HCT116 (cell line): ENCODE measurements at regions not wholly inside any gene's neighbourhood (a gene's known extent, or its start where the extent isn't known, plus 50 kb on each side); places are given as distances from the start of the nearest gene placed in this dataset.

Experiments used
- EZH2 ChIP-seq: fragments of 200-600 bp; sonication (generic); IDR thresholded peaks from 2 replicates; pipeline ENCODE4 v1.6.1; 2017; ENCODE audit warnings: antibody characterized with exemption, mixed run types
- EZH2phosphoT487 ChIP-seq: fragments of 200-600 bp; IDR thresholded peaks from 2 replicates; pipeline ENCODE4 v1.6.1; 2018; ENCODE audit warnings: antibody characterized with exemption, borderline replicate concordance
- RAD21 ChIP-seq: IDR thresholded peaks from 2 replicates; pipeline ENCODE4 v1.6.1; 2012; ENCODE audit warnings: low read depth, mild to moderate bottlenecking
- SIN3A ChIP-seq: IDR thresholded peaks from 2 replicates; pipeline ENCODE4 v1.6.1; 2012; ENCODE audit warnings: low read depth
- YY1 ChIP-seq: IDR thresholded peaks from 2 replicates; pipeline ENCODE4 v1.6.1; 2011; ENCODE audit warnings: low read length, low read depth, moderate library complexity, mild to moderate bottlenecking; ENCODE audit not compliant: insufficient replicate concordance; ENCODE audit errors: extremely low read depth
- TF ChIP-seq, protein P1 (sequence below), 3 experiments: fragments of 200-600 bp in 1 of 3; sonication (generic) in 1 of 3; IDR thresholded peaks in 2 of 3; conservative IDR thresholded peaks in 1 of 3; 2 replicates each; pipeline ENCODE4 v1.5.1; 2012 to 2017; ENCODE audit warnings: low read depth in 2 of 3, low read length in 2 of 3, antibody characterized with exemption in 1 of 3, borderline replicate concordance in 1 of 3, control low read depth in 1 of 3, mild to moderate bottlenecking in 1 of 3, mixed read lengths in 1 of 3, mixed run types in 1 of 3, moderate library complexity in 1 of 3; ENCODE audit not compliant: insufficient read depth in 1 of 3

DNA sequence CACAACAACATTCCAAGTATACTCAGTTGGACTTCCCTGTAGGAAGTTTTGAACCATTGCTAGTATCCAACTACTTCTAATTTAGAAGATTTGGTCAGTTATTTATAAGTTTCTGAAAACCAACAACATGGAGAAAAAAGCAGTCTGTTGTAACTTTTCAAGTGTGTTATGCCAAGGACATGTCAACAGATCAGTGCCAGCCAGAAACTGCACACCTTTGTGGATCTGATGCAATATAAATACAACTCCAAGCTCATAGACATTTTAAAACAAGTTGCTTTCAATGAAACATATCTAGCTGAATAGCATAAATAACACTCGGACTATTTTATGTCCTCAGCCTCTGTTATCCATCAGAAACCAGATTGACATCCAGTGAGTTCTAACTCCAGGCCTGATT lies 58.3 kb upstream of the CARMIL1 start:
- no peak for TF ChIP-seq EZH2
- TF ChIP-seq, protein P1, sequence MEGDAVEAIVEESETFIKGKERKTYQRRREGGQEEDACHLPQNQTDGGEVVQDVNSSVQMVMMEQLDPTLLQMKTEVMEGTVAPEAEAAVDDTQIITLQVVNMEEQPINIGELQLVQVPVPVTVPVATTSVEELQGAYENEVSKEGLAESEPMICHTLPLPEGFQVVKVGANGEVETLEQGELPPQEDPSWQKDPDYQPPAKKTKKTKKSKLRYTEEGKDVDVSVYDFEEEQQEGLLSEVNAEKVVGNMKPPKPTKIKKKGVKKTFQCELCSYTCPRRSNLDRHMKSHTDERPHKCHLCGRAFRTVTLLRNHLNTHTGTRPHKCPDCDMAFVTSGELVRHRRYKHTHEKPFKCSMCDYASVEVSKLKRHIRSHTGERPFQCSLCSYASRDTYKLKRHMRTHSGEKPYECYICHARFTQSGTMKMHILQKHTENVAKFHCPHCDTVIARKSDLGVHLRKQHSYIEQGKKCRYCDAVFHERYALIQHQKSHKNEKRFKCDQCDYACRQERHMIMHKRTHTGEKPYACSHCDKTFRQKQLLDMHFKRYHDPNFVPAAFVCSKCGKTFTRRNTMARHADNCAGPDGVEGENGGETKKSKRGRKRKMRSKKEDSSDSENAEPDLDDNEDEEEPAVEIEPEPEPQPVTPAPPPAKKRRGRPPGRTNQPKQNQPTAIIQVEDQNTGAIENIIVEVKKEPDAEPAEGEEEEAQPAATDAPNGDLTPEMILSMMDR (IDR thresholded peaks at IDR 0.05 in 2 of 3, conservative IDR thresholded peaks at IDR 0.05 in 1 of 3; ENCODE audit: borderline replicate concordance in 1 of 3, insufficient read depth in 1 of 3, low read depth in 2 of 3, low read length in 2 of 3) = no peak
- TF ChIP-seq SIN3A = no peak
- TF ChIP-seq RAD21 = no peak
- TF ChIP-seq YY1 = no peak
- TF ChIP-seq EZH2phosphoT487 = no peak
